B cell (primary cell): ENCODE measurements at regions not wholly inside any gene's neighbourhood (a gene's known extent, or its start where the extent isn't known, plus 50 kb on each side); places are given as distances from the start of the nearest gene placed in this dataset.

Source experiments
- EZH2 ChIP-seq: IDR thresholded peaks from 2 replicates; pipeline ENCODE4 v1.6.1; 2012; ENCODE audit warnings: borderline replicate concordance, low read depth, mild to moderate bottlenecking, moderate library complexity, low read length; ENCODE audit not compliant: insufficient read depth, poor library complexity, severe bottlenecking
- TF ChIP-seq, protein P1 (sequence below): fragments of 200-600 bp; IDR thresholded peaks from one replicate; pipeline ENCODE4 v1.8.0; 2022; ENCODE audit warnings: antibody characterized with exemption, mild to moderate bottlenecking

- TF ChIP-seq, protein P1, sequence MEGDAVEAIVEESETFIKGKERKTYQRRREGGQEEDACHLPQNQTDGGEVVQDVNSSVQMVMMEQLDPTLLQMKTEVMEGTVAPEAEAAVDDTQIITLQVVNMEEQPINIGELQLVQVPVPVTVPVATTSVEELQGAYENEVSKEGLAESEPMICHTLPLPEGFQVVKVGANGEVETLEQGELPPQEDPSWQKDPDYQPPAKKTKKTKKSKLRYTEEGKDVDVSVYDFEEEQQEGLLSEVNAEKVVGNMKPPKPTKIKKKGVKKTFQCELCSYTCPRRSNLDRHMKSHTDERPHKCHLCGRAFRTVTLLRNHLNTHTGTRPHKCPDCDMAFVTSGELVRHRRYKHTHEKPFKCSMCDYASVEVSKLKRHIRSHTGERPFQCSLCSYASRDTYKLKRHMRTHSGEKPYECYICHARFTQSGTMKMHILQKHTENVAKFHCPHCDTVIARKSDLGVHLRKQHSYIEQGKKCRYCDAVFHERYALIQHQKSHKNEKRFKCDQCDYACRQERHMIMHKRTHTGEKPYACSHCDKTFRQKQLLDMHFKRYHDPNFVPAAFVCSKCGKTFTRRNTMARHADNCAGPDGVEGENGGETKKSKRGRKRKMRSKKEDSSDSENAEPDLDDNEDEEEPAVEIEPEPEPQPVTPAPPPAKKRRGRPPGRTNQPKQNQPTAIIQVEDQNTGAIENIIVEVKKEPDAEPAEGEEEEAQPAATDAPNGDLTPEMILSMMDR: no peak
- TF ChIP-seq EZH2: no peak
Measured at GRCh38 chr10:52668024-52668423, 104.6 kb downstream of the MBL2 start.
